Tibial nerve (tissue), 4 donors: ENCODE measurements at regions not wholly inside any gene's neighbourhood (a gene's known extent, or its start where the extent isn't known, plus 50 kb on each side); places are given as distances from the start of the nearest gene placed in this dataset.

ENCODE experiments used
- DNase-seq, 2 donors: peaks; one replicate each; pipeline ENCODE4 v3.0.0-alpha.2; 2019; ENCODE audit warnings: low spot score in 2 of 2
- H3K27ac ChIP-seq, 4 donors: fragments of 200-600 bp; sonication (generic) in 3 of 4; one replicate each; pipeline ENCODE4 v1.5.1; 2017 to 2019; ENCODE audit warnings: mild to moderate bottlenecking in 1 of 4
- H3K27me3 ChIP-seq, 2 donors: fragments of 200-600 bp; sonication (generic) in 1 of 2; one replicate each; pipeline versions ENCODE4 v1.5.1 to v1.6.0; 2017 to 2019
- H3K36me3 ChIP-seq, 3 donors: fragments of 200-600 bp; sonication (generic); one replicate each; pipeline ENCODE4 v1.5.1; 2018 to 2019
- H3K4me1 ChIP-seq, 4 donors: fragments of 200-600 bp; sonication (generic) in 3 of 4; one replicate each; pipeline ENCODE4 v1.5.1; 2017 to 2019
- H3K4me3 ChIP-seq, 4 donors: fragments of 200-600 bp; sonication (generic) in 3 of 4; one replicate each; pipeline ENCODE4 v1.5.1; 2017 to 2019; ENCODE audit warnings: mild to moderate bottlenecking in 1 of 4, moderate library complexity in 1 of 4
- H3K9me3 ChIP-seq, 4 donors: fragments of 200-600 bp; sonication (generic) in 3 of 4; one replicate each; pipeline ENCODE4 v1.5.1; 2017 to 2019
- CTCF ChIP-seq, 5 experiments: fragments of 200-600 bp in 3 of 5; fragments of 450-650 bp in 2 of 5; sonication (generic) in 3 of 5; IDR thresholded peaks; one replicate each; pipeline ENCODE4 v1.5.1; 2016 to 2019; ENCODE audit warnings: antibody characterized with exemption in 5 of 5, mild to moderate bottlenecking in 3 of 5, moderate library complexity in 2 of 5
- EP300 ChIP-seq, 2 donors: sonication (generic); formaldehyde crosslinking; IDR thresholded peaks; one replicate each; pipeline ENCODE4 v1.6.1; 2017; ENCODE audit warnings: antibody characterized with exemption in 2 of 2, mild to moderate bottlenecking in 1 of 2
- POLR2A ChIP-seq, 2 donors: fragments of 450-650 bp; IDR thresholded peaks; one replicate each; pipeline ENCODE4 v1.6.1; 2017; ENCODE audit warnings: antibody characterized with exemption in 2 of 2, mild to moderate bottlenecking in 2 of 2, moderate library complexity in 2 of 2
- WGBS, 2 donors: methylation state at CpG; one replicate each; pipeline ENCODE4 v1.1.5; 2018; 5-methylcytosine and 5-hydroxymethylcytosine counted together

- no peak for DNase-seq
- TF ChIP-seq CTCF (IDR thresholded peaks at IDR 0.05) (no peak), POLR2A (IDR thresholded peaks at IDR 0.05) (no peak), EP300 (IDR thresholded peaks at IDR 0.05) (no peak)
- H3K27ac ChIP-seq = no peak overlapping the region
- H3K9me3 ChIP-seq = peaks cover 0 to 6% (median 0%) of the 10 kb centered on the region in 4 donors
- H3K36me3 ChIP-seq = no peaks in the 10 kb centered on the region
- no peaks in the 10 kb centered on the region for H3K27me3 ChIP-seq
- 34 to 55% methylated on average over 3 of the region's 3 CpGs for WGBS, 2 donors
- H3K4me1 ChIP-seq = no peaks in the 10 kb centered on the region
- no peak overlapping the region for H3K4me3 ChIP-seq
Observed at GRCh38 chr4:133014473-133015135, 134.5 kb upstream of the PCDH10 start.

- H3K4me3 ChIP-seq = no peak overlapping the region
- no peaks in the 10 kb centered on the region for H3K36me3 ChIP-seq
- H3K27ac ChIP-seq = no peak overlapping the region
- peaks cover 0 to 5% (median 0%) of the 10 kb centered on the region in 4 donors for H3K9me3 ChIP-seq
- H3K27me3 ChIP-seq = no peaks in the 10 kb centered on the region
- DNase-seq = no peak
- no peaks in the 10 kb centered on the region for H3K4me1 ChIP-seq
- 80 to 100% methylated on average over 1 of the region's 1 CpG for WGBS, 2 donors
- no peak for TF ChIP-seq POLR2A (IDR thresholded peaks at IDR 0.05)
- TF ChIP-seq EP300 (IDR thresholded peaks at IDR 0.05) = no peak
- no peak for TF ChIP-seq CTCF (IDR thresholded peaks at IDR 0.05)
Observed at GRCh38 chr4:133045288-133045687, 103.8 kb upstream of the PCDH10 start.

GRCh38 chr4:133046156-133046555, 102.9 kb upstream of the PCDH10 start:
- Histone ChIP-seq H3K27me3 (no peaks in the 10 kb centered on the region), H3K36me3 (no peaks in the 10 kb centered on the region), H3K4me1 (no peaks in the 10 kb centered on the region), H3K9me3 (peaks cover 0 to 5% (median 0%) of the 10 kb centered on the region in 4 donors), H3K27ac (no peak overlapping the region), H3K4me3 (no peak overlapping the region)
- no peak for DNase-seq
- no peak for TF ChIP-seq CTCF (IDR thresholded peaks at IDR 0.05)
- no peak for TF ChIP-seq EP300 (IDR thresholded peaks at IDR 0.05)
- no peak for TF ChIP-seq POLR2A (IDR thresholded peaks at IDR 0.05)
- WGBS, 2 donors = 79 to 88% methylated on average over 4 of the region's 4 CpGs

- Histone ChIP-seq H3K27me3 (no peaks in the 10 kb centered on the region), H3K4me1 (no peaks in the 10 kb centered on the region), H3K27ac (no peak overlapping the region), H3K36me3 (no peaks in the 10 kb centered on the region), H3K9me3 (peaks cover 0 to under 1% (median 0%) of the 10 kb centered on the region in 4 donors), H3K4me3 (no peak overlapping the region)
- DNase-seq = no peak
- WGBS, 2 donors = 72% methylated on average over 2 of the region's 2 CpGs
- TF ChIP-seq POLR2A (IDR thresholded peaks at IDR 0.05) (no peak), EP300 (IDR thresholded peaks at IDR 0.05) (no peak), CTCF (IDR thresholded peaks at IDR 0.05) (no peak)
Observed at GRCh38 chr4:133058701-133059100, 90.4 kb upstream of the PCDH10 start.

- Histone ChIP-seq H3K9me3 (no peaks in the 10 kb centered on the region), H3K4me1 (no peaks in the 10 kb centered on the region), H3K27me3 (no peaks in the 10 kb centered on the region), H3K36me3 (no peaks in the 10 kb centered on the region), H3K4me3 (no peak overlapping the region), H3K27ac (no peak overlapping the region)
- DNase-seq = no peak
- WGBS, 2 donors = 76 to 80% methylated on average over 7 of the region's 7 CpGs
- TF ChIP-seq POLR2A (IDR thresholded peaks at IDR 0.05) (no peak), CTCF (IDR thresholded peaks at IDR 0.05) (no peak), EP300 (IDR thresholded peaks at IDR 0.05) (no peak)
Observed at GRCh38 chr4:133059117-133059516, 90.0 kb upstream of the PCDH10 start.
